ENCODE measurements at regions not wholly inside any gene's neighbourhood (a gene's known extent, or its start where the extent isn't known, plus 50 kb on each side); places are given as distances from the start of the nearest gene placed in this dataset.

DNA sequence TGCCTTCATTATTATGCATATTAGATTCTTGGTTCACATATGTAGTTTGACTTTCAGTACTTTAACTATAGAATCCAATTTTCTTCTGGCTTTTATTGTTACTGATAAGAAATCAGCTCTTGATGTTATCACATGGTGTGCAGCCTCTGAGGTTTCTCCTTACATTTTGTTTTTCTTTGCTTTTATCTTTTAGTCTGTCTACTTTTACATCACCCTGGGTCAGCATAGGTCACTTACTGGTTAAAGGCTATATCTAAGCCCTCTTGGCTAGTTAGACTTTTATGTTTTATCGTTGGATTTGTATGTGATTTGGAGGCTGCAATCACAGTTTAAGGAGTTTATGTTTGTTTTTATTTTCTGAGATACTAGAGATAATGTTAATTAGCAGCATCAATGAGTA lies 187.2 kb upstream of the NOL4 start:
- no peaks in the 10 kb centered on the region for H3K4me1 ChIP-seq
- H3K27ac ChIP-seq: no peak overlapping the region
- H3K36me3 ChIP-seq: no peaks in the 10 kb centered on the region
- TF ChIP-seq, protein P1, sequence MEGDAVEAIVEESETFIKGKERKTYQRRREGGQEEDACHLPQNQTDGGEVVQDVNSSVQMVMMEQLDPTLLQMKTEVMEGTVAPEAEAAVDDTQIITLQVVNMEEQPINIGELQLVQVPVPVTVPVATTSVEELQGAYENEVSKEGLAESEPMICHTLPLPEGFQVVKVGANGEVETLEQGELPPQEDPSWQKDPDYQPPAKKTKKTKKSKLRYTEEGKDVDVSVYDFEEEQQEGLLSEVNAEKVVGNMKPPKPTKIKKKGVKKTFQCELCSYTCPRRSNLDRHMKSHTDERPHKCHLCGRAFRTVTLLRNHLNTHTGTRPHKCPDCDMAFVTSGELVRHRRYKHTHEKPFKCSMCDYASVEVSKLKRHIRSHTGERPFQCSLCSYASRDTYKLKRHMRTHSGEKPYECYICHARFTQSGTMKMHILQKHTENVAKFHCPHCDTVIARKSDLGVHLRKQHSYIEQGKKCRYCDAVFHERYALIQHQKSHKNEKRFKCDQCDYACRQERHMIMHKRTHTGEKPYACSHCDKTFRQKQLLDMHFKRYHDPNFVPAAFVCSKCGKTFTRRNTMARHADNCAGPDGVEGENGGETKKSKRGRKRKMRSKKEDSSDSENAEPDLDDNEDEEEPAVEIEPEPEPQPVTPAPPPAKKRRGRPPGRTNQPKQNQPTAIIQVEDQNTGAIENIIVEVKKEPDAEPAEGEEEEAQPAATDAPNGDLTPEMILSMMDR (IDR thresholded peaks at IDR 0.05): no peak
- no peak for TF ChIP-seq POLR2A (IDR thresholded peaks at IDR 0.05)
- no peak overlapping the region for H3K4me3 ChIP-seq
- H3K27me3 ChIP-seq: no peaks in the 10 kb centered on the region
- no peak for DNase-seq
- intact Hi-C loops (cut with DNase I; ENCODE audit: low total_unique reads): no loop called here
- H3K9me3 ChIP-seq: no peaks in the 10 kb centered on the region

DNA sequence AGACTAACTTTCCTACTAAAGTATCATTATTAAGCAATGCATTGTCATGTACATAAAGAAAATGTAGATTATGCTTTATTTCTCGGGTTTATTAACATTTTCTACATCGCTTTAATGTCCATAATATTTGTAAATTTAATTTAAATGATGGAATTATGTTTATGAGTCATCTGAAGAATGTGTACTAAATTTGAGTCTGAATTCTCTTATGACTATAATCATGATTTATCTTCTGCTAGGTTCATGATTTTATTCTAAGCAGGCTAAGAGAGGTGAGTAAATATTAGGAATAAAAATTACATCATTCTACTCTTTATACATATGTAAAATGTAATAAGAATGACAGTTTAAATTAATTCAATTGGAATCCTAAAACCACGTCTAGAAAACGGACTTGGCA lies 206.3 kb upstream of the NOL4 start:
- Histone ChIP-seq H3K27ac (no peak overlapping the region), H3K9me3 (no peaks in the 10 kb centered on the region), H3K36me3 (no peaks in the 10 kb centered on the region), H3K27me3 (no peaks in the 10 kb centered on the region), H3K4me1 (no peaks in the 10 kb centered on the region), H3K4me3 (no peak overlapping the region)
- TF ChIP-seq POLR2A (IDR thresholded peaks at IDR 0.05): no peak
- TF ChIP-seq, protein P1 (IDR thresholded peaks at IDR 0.05): no peak
- intact Hi-C loops (cut with DNase I; ENCODE audit: low total_unique reads): no loop called here
- DNase-seq: no peak

DNA sequence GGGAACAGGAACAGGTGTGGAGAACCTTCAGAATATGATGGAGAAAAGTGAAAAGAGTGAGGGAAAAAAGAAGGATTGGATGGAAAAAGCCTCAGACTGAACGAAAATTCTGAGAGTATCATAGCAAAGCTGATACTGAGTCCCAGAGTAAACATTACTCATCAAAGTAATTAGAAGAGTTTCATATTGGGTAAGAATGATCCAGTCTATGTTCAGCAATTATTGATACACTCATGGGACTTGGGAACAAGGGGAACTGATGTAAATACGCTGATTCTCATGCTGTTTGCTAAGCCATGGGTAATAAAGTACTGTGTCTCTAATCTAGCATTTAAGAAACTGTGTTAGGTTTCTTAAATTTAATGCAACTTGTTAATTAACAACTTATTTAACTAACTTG lies 219.9 kb upstream of the NOL4 start:
- Histone ChIP-seq H3K36me3 (no peaks in the 10 kb centered on the region), H3K4me3 (no peak overlapping the region), H3K27ac (no peak overlapping the region), H3K9me3 (no peaks in the 10 kb centered on the region), H3K27me3 (no peaks in the 10 kb centered on the region), H3K4me1 (no peaks in the 10 kb centered on the region)
- TF ChIP-seq, protein P1 (IDR thresholded peaks at IDR 0.05): no peak
- no peak for TF ChIP-seq POLR2A (IDR thresholded peaks at IDR 0.05)
- DNase-seq: no peak
- intact Hi-C loops (cut with DNase I; ENCODE audit: low total_unique reads): no loop called here

DNA sequence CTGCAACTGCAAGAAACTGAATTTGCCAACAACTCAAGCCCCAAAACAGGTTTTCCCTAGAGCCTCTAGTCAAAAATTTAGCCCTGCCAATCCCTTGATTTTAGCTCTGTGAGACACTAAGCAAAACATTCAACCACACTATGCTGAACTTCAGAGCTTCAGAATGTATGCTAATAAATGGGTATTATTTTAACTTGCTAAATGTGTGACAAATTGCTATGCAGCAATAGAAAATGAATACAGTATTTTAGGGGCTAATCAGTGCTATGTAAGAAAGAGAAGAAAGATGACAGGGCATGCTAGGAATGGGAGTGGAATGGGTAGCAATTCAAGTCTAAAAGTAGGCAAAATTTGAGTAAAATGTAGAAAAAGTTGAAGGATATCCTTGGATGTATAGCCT lies 223.9 kb upstream of the NOL4 start:
- intact Hi-C loops (cut with DNase I; ENCODE audit: low total_unique reads): no loop called here

DNA sequence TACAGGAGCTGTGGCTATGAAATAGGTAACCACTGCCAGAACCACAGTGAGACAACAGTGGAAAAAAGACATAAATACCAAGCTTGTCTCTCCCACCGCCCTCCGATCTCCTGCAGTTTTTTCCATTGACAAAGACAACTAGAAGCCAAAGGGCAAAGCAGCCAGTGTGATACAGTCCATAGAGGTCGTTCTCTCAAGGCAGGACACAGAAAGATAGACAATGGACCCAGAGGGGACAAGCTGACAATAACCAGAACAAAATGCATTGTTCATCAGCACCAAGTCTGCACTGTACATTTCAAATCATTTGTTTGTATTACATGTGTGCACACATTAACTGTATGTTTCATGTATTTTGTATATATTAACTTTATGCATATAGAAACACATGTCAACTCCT lies 233.0 kb upstream of the NOL4 start:
- no peak for DNase-seq
- H3K4me1 ChIP-seq: no peaks in the 10 kb centered on the region
- intact Hi-C loops (cut with DNase I; ENCODE audit: low total_unique reads): no loop called here
- no peak overlapping the region for H3K4me3 ChIP-seq
- H3K27ac ChIP-seq: no peak overlapping the region
- H3K27me3 ChIP-seq: no peaks in the 10 kb centered on the region
- TF ChIP-seq POLR2A (IDR thresholded peaks at IDR 0.05): no peak
- TF ChIP-seq, protein P1 (IDR thresholded peaks at IDR 0.05): no peak
- no peaks in the 10 kb centered on the region for H3K36me3 ChIP-seq
- H3K9me3 ChIP-seq: no peaks in the 10 kb centered on the region

More for the DNA sequence above, 223.9 kb upstream of the NOL4 start:
- H3K36me3 ChIP-seq: no peaks in the 10 kb centered on the region
- H3K4me3 ChIP-seq: no peak overlapping the region
- no peak for DNase-seq
- H3K27ac ChIP-seq: no peak overlapping the region
- H3K4me1 ChIP-seq: no peaks in the 10 kb centered on the region
- no peak for TF ChIP-seq POLR2A (IDR thresholded peaks at IDR 0.05)
- TF ChIP-seq, protein P1 (IDR thresholded peaks at IDR 0.05): no peak
- H3K9me3 ChIP-seq: no peaks in the 10 kb centered on the region
- no peaks in the 10 kb centered on the region for H3K27me3 ChIP-seq

All from uterus (tissue), 3 donors.